H9 (cell line): ENCODE measurements at regions not wholly inside any gene's neighbourhood (a gene's known extent, or its start where the extent isn't known, plus 50 kb on each side); places are given as distances from the start of the nearest gene placed in this dataset.

Source experiments
- DNase-seq: peaks from one replicate; pipeline ENCODE4 v3.0.0-alpha.2; 2017
- H2AFZ ChIP-seq: one replicate; pipeline ENCODE4 v1.6.1; 2013; ENCODE audit warnings: mild to moderate bottlenecking, low read length, control low read depth, moderate library complexity
- H2AK5ac ChIP-seq: 2 replicates; pipeline ENCODE4 v1.6.1; 2013; ENCODE audit warnings: low read length, control low read depth, mixed read lengths; ENCODE audit not compliant: insufficient read length
- H2BK120ac ChIP-seq: one replicate; pipeline ENCODE4 v1.6.1; 2013; ENCODE audit warnings: low read depth, mild to moderate bottlenecking, low read length, control low read depth, inconsistent platforms; ENCODE audit not compliant: poor library complexity, severe bottlenecking
- H2BK12ac ChIP-seq: 2 replicates; pipeline ENCODE4 v1.6.1; 2013; ENCODE audit warnings: low read length, control low read depth, mixed read lengths, low read depth; ENCODE audit not compliant: insufficient read length
- H2BK15ac ChIP-seq: 2 replicates; pipeline ENCODE4 v1.6.1; 2013; ENCODE audit warnings: low read depth, low read length, control low read depth
- H2BK20ac ChIP-seq: one replicate; pipeline ENCODE4 v1.6.1; 2013; ENCODE audit warnings: low read depth, mild to moderate bottlenecking, low read length, control low read depth, inconsistent platforms; ENCODE audit not compliant: poor library complexity, severe bottlenecking
- H2BK5ac ChIP-seq: 2 replicates; pipeline ENCODE4 v1.6.1; 2013; ENCODE audit warnings: low read length, control low read depth, mixed read lengths; ENCODE audit not compliant: insufficient read length
- H3K14ac ChIP-seq: 2 replicates; pipeline ENCODE4 v1.6.1; 2013; ENCODE audit warnings: low read length, control low read depth; ENCODE audit not compliant: insufficient read depth
- H3K18ac ChIP-seq: 2 replicates; pipeline ENCODE4 v1.6.1; 2013; ENCODE audit warnings: low read depth, mild to moderate bottlenecking, mixed read lengths, low read length, control low read depth; ENCODE audit not compliant: insufficient read length
- H3K23ac ChIP-seq: 2 replicates; pipeline ENCODE4 v1.6.1; 2013; ENCODE audit warnings: low read length, control low read depth, mixed read lengths, low read depth; ENCODE audit not compliant: insufficient read length
- H3K23me2 ChIP-seq: 2 replicates; pipeline ENCODE4 v1.6.1; 2013; ENCODE audit warnings: low read depth, mild to moderate bottlenecking, mixed read lengths, low read length, control low read depth; ENCODE audit not compliant: insufficient read length, poor library complexity, severe bottlenecking
- H3K27ac ChIP-seq: 2 replicates; pipeline ENCODE4 v1.5.1; 2013; ENCODE audit warnings: low read length, control low read depth, mixed read lengths, low read depth; ENCODE audit not compliant: insufficient read length
- H3K27me3 ChIP-seq: 2 replicates; pipeline ENCODE4 v1.6.1; 2013; ENCODE audit warnings: low read length, control low read depth, inconsistent platforms; ENCODE audit not compliant: insufficient read depth
- H3K4ac ChIP-seq: 2 replicates; pipeline ENCODE4 v1.6.1; 2013; ENCODE audit warnings: low read depth, mild to moderate bottlenecking, control low read depth, inconsistent platforms, low read length, moderate library complexity
- H3K4me1 ChIP-seq: 2 replicates; pipeline ENCODE4 v1.6.1; 2013; ENCODE audit warnings: low read length, control low read depth, inconsistent platforms; ENCODE audit not compliant: insufficient read depth
- H3K4me2 ChIP-seq: 2 replicates; pipeline ENCODE4 v1.6.1; 2013; ENCODE audit warnings: low read length, control low read depth, mixed read lengths; ENCODE audit not compliant: insufficient read length, insufficient read depth
- H3K56ac ChIP-seq: 2 replicates; pipeline ENCODE4 v1.6.1; 2013; ENCODE audit warnings: low read depth, mild to moderate bottlenecking, mixed read lengths, low read length, control low read depth; ENCODE audit not compliant: insufficient read length
- H3K79me1 ChIP-seq: 2 replicates; pipeline ENCODE4 v1.6.1; 2013; ENCODE audit warnings: low read depth, mild to moderate bottlenecking, moderate library complexity, low read length, control low read depth, inconsistent platforms; ENCODE audit not compliant: insufficient read depth, poor library complexity, severe bottlenecking
- H3K79me2 ChIP-seq: 2 replicates; pipeline ENCODE4 v1.6.1; 2013; ENCODE audit warnings: low read length, control low read depth, inconsistent platforms; ENCODE audit not compliant: insufficient read depth
- H3K9ac ChIP-seq: 2 replicates; pipeline ENCODE4 v1.6.1; 2013; ENCODE audit warnings: low read length, control low read depth, mixed read lengths; ENCODE audit not compliant: insufficient read length; ENCODE audit errors: extremely low read depth
- H3K9me3 ChIP-seq: one replicate; pipeline ENCODE4 v1.6.1; 2013; ENCODE audit warnings: low read depth, low read length, inconsistent platforms; ENCODE audit not compliant: control insufficient read depth
- H3T11ph ChIP-seq: one replicate; pipeline ENCODE4 v1.6.1; 2013; ENCODE audit warnings: mild to moderate bottlenecking, low read length, control low read depth, inconsistent platforms
- H4K20me1 ChIP-seq: one replicate; pipeline ENCODE4 v1.6.1; 2013; ENCODE audit not compliant: control insufficient read depth, insufficient read length, insufficient read depth
- H4K5ac ChIP-seq: 2 replicates; pipeline ENCODE4 v1.6.1; 2013; ENCODE audit warnings: low read depth, mild to moderate bottlenecking, mixed read lengths, low read length, control low read depth; ENCODE audit not compliant: insufficient read length
- H4K8ac ChIP-seq: replicated peaks from 2 replicates; pipeline ENCODE4 v1.6.1; 2013; ENCODE audit warnings: low read length, control low read depth, mixed read lengths, low read depth; ENCODE audit not compliant: insufficient read length
- H4K91ac ChIP-seq: 2 replicates; pipeline ENCODE4 v1.6.1; 2013; ENCODE audit warnings: low read depth, mild to moderate bottlenecking, moderate library complexity, mixed read lengths, low read length, control low read depth; ENCODE audit not compliant: insufficient read length
- H3K27ac Mint-ChIP-seq, 3 experiments: 2 replicates in 2 of 3; 3 replicates in 1 of 3; pipeline ENCODE4 v1.8.0; 2020 to 2021; ENCODE audit warnings: mixed read lengths in 3 of 3, mild to moderate bottlenecking in 1 of 3, moderate library complexity in 1 of 3
- H3K27me3 Mint-ChIP-seq: 2 replicates; pipeline ENCODE4 v1.8.0; 2021; ENCODE audit warnings: low read depth, mild to moderate bottlenecking, moderate library complexity, mixed read lengths
- H3K36me3 Mint-ChIP-seq, 3 experiments: 2 replicates in 2 of 3; 3 replicates in 1 of 3; pipeline ENCODE4 v1.8.0; 2020 to 2021; ENCODE audit warnings: low read depth in 3 of 3, mixed read lengths in 3 of 3; ENCODE audit not compliant: insufficient read depth in 1 of 3
- H3K4me1 Mint-ChIP-seq, 2 experiments: 2 replicates each; pipeline ENCODE4 v1.8.0; 2020; ENCODE audit warnings: mixed read lengths in 2 of 2
- H3K4me3 Mint-ChIP-seq, 2 experiments: 2 replicates in 1 of 2; 3 replicates in 1 of 2; pipeline ENCODE4 v1.8.0; 2020 to 2021; ENCODE audit warnings: mild to moderate bottlenecking in 2 of 2, mixed read lengths in 2 of 2, moderate library complexity in 1 of 2
- H3K9me3 Mint-ChIP-seq, 2 experiments: 2 replicates in 1 of 2; 3 replicates in 1 of 2; pipeline ENCODE4 v1.8.0; 2020; ENCODE audit warnings: mild to moderate bottlenecking in 2 of 2, mixed read lengths in 2 of 2, moderate library complexity in 1 of 2
- CTCF ChIP-seq: fragments of 200-600 bp; sonication (generic); conservative IDR thresholded peaks from 3 replicates; pipeline ENCODE4 v1.8.0; 2021; ENCODE audit warnings: antibody characterized with exemption, mild to moderate bottlenecking
- WGBS: extraction: QIAGEN DNeasy Blood & Tissue Kit; methylation state at CpG from one replicate; pipeline ENCODE4 v1.1.7; 2013; ENCODE audit warnings: missing lambda C conversion rate, low lambda C conversion rate, mixed read lengths; ENCODE audit not compliant: insufficient read length; ENCODE audit errors: extremely low coverage; 5-methylcytosine and 5-hydroxymethylcytosine counted together

- no peak overlapping the region for H3K27ac Mint-ChIP-seq
- no peak overlapping the region for H2BK120ac ChIP-seq
- no peak for TF ChIP-seq CTCF
- H4K5ac ChIP-seq = no peak overlapping the region
- H3K56ac ChIP-seq = no peak overlapping the region
- H3K27me3 Mint-ChIP-seq = no peaks in the 10 kb centered on the region; the same call in 1 of the 2 replicates
- no peaks in the 10 kb centered on the region for H3K23me2 ChIP-seq
- H3K4me1 Mint-ChIP-seq = no peaks in the 10 kb centered on the region
- H2AFZ ChIP-seq = no peak overlapping the region
- H4K20me1 ChIP-seq = no peaks in the 10 kb centered on the region
- DNase-seq = no peak
- no peaks in the 10 kb centered on the region for H3K36me3 Mint-ChIP-seq
- H3K27me3 ChIP-seq = no peaks in the 10 kb centered on the region
- no peak overlapping the region for H3K4me3 Mint-ChIP-seq
- H3T11ph ChIP-seq = no peak overlapping the region
- no peak overlapping the region for H2BK12ac ChIP-seq
- H3K4ac ChIP-seq = no peak overlapping the region
- no peak overlapping the region for H3K27ac ChIP-seq
- H3K4me2 ChIP-seq = no peak overlapping the region
- H2BK5ac ChIP-seq = no peak overlapping the region
- no CpG with 5 or more reads among the region's 1 CpG for WGBS
- H4K8ac ChIP-seq = no peak overlapping the region
- no peak overlapping the region for H3K23ac ChIP-seq
- no peaks in the 10 kb centered on the region for H3K9me3 Mint-ChIP-seq
- H2BK15ac ChIP-seq = no peak overlapping the region
- no peak overlapping the region for H4K91ac ChIP-seq
- no peak overlapping the region for H2BK20ac ChIP-seq
- H3K9me3 ChIP-seq = no peaks in the 10 kb centered on the region
- H3K9ac ChIP-seq = no peak overlapping the region
- H3K4me1 ChIP-seq = no peaks in the 10 kb centered on the region
- H3K18ac ChIP-seq = no peak overlapping the region
- H3K14ac ChIP-seq = no peak overlapping the region
- H3K79me1 ChIP-seq = no peaks in the 10 kb centered on the region
- no peak overlapping the region for H2AK5ac ChIP-seq
- H3K79me2 ChIP-seq = no peaks in the 10 kb centered on the region
Measured at GRCh38 chr5:97929383-97929782, 746.3 kb upstream of the RIOK2 start.
